ELF-1 (cell line): ENCODE measurements at regions not wholly inside any gene's neighbourhood (a gene's known extent, or its start where the extent isn't known, plus 50 kb on each side); places are given as distances from the start of the nearest gene placed in this dataset.
"Not testable (repeated sequence)": the region's sequence is repeated elsewhere in the genome, so short reads cannot be mapped to it uniquely, and the experiment has no call there.

Experiments used
- DNase-seq: peaks from one replicate; pipeline ENCODE4 v3.0.0-alpha.2; 2016; ENCODE audit warnings: low read depth, low spot score

DNA sequence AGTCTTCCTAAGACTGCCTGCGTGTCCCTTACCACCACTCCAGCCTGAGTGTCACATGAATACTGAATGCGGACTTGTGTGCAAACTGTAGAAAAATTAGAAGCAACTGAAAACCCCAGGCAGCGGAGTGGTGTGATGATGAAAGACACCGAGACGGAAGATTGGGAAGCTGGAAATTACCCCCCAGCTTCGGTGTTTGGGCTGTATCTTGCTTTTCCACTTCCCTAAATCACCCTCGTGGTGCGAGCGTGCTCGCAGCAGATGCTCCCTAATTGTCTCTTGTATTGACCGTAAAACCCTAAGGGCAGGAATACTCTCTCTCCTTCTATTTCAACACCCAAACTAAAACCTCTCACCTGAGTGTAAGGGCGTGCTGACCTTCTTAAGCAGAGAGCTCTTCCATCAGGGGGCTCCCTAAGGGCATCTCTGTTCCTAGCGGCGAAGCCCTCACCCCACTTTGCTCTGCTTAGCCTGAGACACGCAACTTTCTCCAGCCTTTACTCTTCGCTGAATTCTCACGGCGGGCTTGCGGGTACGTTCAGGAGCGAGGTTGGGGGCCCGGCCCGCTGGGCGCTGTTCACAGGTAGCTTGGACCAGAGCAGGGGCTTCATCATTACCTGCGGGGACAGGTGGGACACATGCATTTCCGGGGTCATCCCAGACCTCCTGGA lies 62.4 kb downstream of the CRYBB2 start:
- peak; percentile 25 for DNase-seq

DNA sequence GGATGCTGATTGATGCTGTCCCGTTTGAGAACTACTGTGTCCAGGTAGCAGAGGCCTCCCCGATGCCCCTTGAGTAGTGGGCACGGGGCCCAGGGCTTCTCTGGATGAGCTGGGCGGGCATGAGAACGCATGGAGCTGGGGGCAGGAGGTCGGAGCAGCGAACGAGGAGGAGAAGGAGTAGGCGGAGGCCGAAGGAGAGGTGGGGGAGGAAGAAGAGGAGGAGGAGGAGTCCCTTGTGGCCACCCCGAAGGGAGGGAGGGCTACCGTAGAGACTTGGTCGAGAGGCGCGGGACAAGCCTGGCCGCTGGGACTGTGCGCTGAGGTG lies 62.9 kb downstream of the CRYBB2 start:
- DNase-seq = peak; percentile 18

DNA sequence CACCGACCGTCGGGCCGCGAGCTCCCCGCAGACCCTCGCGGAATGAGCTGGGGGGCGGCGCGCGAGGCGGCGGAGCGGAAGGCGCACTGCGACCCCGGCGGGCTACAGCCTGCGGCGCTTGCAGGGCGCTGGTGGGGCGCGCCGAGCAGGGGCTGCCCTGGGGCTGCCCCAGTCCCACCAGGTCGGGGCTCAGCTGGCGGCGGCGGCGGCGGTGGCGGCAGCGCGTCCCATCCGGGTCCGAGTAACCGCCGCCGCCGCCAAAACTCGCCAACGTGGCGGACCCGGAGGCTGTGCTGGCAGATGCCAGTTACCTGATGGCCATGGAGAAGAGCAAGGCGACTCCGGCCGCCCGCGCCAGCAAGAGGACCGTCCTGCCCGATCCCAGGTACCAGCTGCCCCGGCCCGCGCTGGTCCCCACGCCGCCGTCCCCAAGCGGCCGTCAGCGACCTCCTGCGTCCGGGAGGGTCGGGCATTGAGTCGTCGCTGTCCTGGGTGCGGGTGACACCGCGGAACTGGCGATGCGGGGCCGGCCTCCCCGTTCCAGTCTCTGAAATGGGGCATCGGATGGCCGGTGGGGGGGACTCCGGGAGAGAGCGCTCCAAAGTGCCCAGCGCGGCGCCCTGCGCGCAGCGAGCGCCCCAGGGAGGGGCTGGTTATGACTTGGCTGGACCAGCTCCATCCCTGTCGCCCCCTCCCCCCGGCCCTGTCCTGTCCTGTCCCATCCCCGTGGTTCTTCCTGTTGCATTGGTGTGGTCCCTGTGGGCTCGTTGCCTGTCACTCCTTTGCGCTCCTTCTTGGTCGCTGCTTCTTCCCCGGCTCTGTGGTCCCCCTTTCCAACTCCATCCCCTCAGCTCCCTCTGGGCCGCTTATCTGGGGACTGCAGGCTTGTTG lies 63.5 kb downstream of the CRYBB2 start:
- DNase-seq = peak; percentile 68

DNA sequence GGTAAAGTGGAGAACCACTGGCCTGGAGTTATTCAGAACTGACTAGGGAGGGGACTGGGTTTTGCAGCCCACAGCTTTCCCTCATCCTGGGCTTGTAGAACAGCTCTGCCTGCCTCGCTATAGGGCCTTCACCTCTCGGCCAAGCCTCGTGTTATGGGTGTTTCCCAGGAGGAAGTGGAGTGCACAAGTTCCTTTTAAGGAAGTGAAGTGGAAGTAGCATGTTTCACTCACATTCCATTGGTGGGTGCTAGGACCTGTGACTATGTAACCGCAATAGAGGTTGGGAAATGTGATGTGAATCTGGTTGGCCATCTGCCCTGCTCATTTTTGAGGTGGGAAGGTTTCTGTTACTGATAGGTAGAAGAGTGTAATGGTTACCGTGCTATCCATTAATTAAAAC lies 69.0 kb downstream of the CRYBB2 start:
- DNase-seq = not testable (repeated sequence)

DNA sequence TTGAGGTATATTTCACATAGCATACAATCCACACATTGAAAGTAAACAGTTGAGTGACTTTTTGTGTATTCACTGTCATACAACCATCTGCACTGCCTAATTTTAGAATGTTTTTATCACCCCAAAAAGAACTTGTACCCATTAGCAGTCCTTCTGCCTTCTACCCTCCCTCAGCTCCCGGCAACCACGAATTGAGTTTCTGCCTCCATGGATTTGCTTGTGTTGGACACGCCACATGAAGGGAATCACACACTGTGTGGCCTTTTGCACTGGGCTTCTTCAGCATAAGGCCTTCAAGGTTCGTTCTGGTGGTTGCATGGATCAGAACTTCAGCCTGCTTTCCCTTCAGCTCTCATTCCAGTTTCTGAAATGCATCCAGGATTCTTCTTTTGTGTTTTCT lies 82.5 kb downstream of the CRYBB2 start:
- not testable (repeated sequence) for DNase-seq

DNA sequence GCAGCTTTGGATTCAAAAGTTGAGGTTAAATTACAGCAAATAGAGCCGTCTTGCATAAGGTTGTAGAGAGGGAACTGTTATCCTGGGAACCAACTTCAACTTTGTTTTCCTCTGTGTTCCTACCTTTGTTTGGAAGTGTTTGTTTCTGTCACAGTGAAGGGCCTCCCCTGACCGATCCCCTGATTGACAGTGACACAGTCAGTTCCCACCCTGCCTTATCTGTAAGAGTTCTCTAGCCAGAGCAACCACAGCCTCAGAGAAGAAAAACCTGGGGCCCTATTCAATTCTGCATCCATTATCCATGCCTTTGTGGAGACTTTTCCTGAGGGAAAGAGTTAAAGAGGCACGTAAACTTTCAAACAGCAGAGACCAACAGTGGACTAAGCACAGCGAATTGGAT lies 90.1 kb downstream of the CRYBB2 start:
- not testable (repeated sequence) for DNase-seq

DNA sequence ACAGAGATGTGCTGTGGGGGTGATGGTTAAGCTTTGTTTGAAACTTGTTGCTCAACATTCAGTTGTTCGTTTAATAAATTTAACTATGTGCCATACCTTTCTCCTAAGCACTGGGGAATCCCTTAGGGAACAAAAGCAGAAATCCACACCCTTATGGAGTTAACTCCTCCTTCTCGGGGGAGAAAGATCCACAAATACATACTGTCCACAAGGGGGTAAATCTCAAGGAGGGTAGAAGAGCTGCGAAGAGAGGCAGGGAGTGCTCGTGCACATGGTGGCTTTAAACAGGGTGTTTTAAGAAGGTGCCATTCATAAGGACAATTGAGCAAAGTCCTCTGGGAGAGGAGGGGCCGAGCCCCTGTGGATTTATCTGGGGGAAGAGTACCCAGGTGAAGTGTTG lies 92.5 kb downstream of the CRYBB2 start:
- DNase-seq = not testable (repeated sequence)

DNA sequence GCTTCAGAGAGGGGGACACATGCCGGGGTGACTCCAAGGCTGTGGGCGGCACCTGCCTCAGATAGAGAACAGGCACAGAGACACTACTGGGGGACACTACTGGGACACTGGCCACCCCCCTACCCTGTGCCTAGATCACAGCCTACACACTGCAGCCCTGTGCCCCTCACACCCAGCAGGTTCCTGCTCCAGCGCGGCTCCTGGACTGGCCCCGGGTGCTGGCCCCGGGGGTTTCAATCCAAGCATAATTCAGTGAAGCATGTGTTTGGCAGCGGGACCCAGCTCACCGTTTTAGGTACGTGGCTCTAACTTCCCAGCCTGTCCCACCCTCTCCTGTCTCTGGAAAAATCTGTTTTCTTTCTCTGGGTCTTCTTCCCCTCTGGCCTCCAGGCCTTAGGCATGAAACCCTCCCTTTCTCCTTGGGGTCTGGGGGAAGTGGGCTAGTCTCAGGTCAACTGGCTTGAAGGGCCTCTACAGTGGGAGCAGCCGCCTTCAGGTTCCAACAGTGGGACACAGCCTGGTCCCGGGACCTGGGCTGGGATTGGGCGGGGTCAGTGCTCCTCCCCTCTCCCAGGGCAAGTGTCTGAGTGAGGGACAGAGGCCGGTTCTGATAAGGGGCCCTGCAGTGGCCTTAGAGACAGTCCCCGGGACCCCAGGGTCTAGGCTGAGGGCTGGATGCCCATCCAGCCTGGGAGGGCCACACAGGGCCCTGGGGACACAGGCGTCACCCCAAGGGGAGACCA lies 98.8 kb downstream of the CRYBB2 start:
- DNase-seq = no peak

DNA sequence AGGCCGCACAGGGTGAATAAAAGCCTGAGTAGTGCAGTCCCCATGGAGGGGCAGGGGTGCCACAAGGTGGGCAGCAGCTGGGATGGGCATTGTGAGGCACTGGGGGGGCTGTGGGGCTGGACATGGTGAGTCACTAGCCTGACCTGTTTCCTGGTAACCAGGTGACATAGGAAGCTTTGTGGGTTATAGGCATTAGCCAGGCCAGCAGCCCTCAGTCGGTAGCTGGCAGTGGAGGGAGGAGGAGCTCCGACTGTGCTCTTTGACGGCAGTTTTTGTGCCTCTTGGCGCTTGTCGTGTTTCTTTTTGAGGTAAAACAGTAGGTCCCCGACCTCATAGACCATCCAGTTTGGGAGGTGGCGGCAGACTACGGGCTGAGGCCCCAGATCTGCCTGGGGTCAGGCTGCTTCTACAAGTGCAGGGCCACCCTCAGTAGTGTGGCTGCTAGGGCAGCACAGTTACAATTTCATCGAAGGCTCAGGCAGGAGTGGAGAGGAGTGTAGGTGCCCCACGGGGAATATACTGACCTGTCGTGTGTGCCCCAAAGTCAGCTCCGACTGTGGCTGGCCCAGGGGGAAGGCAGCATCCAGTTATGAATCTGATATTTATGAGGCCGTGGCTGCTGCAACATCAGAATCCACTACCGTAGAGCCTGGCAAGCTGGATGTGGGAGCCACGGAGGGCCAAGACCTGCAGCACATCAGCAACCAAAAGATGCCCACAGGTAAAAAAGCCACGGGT lies 107.7 kb downstream of the CRYBB2 start:
- DNase-seq = no peak

GRCh38 chr22:25331050-25331449 lies 111.6 kb downstream of the CRYBB2 start:
- DNase-seq = no peak

GRCh38 chr22:25331911-25332310 lies 112.5 kb downstream of the CRYBB2 start:
- not testable (repeated sequence) for DNase-seq

DNA sequence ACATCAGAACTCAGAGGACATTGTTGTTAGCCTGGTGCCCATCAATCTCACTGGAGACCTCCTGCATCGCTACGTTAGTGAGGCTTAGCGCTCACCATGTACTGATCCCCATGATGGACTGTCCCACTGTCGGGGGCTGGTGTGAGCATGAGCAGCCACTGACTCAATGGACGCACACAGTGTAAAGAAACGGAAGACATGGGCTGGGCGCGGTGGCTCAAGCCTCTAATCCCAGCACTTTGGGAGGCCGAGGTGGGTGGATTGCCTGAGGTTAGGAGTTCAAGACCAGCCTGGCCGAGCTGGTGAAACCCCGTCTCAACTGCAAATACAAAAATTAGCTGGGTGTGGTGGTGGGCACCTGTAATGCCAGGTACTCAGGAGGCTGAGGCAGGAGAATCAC lies 112.9 kb downstream of the CRYBB2 start:
- no peak for DNase-seq

DNA sequence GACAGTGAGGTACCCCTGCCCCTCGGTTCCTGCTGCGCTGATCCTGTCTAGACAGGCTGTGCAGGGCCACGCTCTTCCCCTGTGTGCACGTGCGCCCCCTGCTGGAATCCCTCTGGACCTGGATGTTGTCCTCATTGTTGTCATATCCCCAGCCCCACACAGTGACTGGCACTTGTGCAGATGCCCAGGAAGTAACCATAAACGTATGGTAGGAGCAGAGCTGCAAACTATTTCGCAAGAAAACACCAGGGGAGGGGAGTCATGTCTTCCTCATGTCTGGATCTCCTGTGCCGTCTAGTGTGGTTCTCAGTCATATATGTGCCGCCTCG lies 114.7 kb downstream of the CRYBB2 start:
- DNase-seq = peak; percentile 77

DNA sequence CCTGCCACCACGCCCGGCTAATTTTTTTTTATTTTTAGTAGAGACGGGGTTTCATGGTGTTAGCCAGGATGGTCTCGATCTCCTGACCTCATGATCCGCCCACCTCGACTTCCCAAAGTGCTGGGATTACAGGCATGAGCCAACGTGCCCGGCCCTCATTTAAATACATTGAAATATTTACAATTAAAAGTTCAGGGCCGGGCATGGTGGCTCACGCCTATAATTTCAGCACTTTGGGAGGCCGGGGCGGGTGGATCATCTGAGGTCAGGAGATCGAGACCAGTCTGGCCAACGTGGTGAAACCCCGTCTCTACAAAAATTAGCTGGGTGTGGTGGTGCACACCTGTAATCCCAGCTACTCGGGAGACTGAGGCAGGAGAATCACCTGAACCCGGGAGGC lies 115.2 kb downstream of the CRYBB2 start:
- DNase-seq = not testable (repeated sequence)

GRCh38 chr22:25335276-25335675 lies 115.8 kb downstream of the CRYBB2 start:
- not testable (repeated sequence) for DNase-seq

GRCh38 chr22:25340536-25340935 lies 121.1 kb downstream of the CRYBB2 start:
- DNase-seq = not testable (repeated sequence)

- not testable (repeated sequence) for DNase-seq
Observed at GRCh38 chr22:25344366-25344765, 124.9 kb downstream of the CRYBB2 start.

DNA sequence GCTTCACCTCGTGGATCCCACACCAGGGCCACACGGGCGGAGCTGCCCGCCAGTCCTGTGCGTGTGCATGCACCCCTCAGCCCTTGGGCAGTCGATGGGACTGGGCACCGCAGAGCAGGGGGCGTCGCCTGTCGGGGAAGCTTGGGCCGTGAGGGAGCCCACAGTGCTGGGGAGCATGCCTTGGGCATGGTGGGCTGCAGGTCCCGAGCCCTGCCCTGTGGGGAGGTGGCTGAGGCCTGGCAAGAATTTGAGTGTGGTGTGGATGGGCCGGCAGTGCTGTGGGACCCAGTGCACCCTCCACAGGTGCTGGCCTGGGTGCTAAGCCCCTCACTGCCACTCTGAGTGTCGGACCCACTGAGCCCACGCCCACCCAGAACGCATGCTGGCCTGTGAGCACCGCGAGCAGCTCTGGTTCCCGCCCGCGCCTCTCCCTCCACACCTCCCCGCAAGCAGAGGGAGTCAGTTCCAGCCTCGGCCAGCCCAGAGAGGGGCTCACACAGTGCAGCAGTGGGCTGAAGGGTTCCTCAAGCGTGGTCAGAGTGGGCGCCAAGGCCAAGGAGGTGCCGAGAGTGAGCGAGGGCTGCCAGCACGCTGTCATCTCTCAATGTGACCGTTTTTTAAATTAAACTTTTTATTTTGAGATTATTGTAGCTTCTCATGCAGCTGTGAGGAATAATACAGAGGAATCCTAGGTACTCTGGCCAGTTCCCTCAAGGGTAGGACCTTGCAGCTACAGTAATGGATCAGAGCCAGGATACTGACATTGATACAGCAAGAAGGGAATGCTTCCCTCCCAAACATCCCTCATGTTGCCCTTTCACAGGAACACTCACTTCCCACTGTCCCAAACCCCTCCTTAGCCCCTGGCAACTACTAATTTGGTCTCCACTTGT lies 127.7 kb downstream of the CRYBB2 start:
- DNase-seq = no peak

GRCh38 chr22:25347752-25348102 lies 128.3 kb downstream of the CRYBB2 start:
- no peak for DNase-seq

DNA sequence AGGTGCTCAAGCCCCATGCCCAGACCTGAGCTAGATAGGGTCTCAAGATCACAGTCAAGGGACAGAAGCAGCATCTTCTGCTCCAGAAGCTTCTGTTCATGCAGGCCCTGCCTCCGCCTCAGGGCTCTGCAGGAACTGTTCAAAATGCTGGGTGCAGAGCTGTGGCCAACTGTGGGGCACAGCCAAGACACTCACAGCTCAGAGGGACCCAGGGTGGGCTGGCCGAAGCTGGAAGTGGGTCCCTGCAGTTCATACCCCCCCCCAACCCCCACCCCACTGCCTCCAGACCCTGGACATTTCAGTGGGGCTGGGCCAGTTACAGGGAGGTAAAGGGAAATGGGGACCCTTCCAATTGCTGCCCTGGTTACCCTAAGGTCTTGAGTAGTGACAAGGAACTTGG lies 129.0 kb downstream of the CRYBB2 start:
- DNase-seq = no peak

DNA sequence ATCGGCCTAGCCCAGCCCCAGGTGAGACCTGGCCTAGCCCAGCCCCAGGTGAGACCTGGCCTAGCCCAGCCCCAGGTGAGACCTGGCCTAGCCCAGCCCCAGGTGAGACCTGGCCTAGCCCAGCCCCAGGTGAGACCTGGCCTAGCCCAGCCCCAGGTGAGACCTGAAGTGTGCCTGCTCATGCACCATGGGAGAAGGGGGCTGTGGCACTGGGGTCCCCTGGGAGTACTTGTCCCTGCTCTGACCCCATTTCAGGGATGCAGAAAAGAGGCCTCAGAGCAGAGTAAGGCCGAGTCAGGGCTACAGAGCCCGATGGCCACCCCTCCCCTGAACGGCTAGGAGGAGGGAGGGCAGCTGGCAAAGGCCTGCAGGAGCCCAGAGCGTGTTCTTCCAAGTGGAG lies 129.6 kb downstream of the CRYBB2 start:
- not testable (repeated sequence) for DNase-seq
